ENCODE measurements at regions not wholly inside any gene's neighbourhood (a gene's known extent, or its start where the extent isn't known, plus 50 kb on each side); places are given as distances from the start of the nearest gene placed in this dataset.

DNA sequence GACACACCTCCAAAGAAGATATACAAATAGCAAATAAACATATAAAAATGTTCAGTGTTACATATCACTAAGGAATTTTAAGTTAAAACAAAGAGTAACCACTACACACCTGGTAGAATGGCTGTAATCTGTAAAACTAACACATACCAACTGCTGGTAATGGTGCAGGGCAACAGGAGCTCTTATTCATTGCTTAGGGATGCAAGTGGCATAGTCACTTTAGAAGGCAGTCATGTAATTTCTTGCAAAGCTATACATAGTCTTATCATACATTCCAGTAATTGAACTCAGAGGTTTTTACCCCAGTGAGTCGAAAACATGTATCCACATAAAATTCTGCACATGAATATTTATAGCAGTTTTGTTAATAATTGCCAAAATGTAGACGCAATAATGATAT is 906.8 kb upstream of the CITED2 start:
- no peak for TF ChIP-seq NRF1 (conservative IDR thresholded peaks at IDR 0.05 in 1 of 2, IDR thresholded peaks at IDR 0.05 in 1 of 2)
- no peak for TF ChIP-seq EZH2 (IDR thresholded peaks at IDR 0.05; ENCODE audit: borderline replicate concordance, low read depth, low read length)
- TF ChIP-seq, protein P1, sequence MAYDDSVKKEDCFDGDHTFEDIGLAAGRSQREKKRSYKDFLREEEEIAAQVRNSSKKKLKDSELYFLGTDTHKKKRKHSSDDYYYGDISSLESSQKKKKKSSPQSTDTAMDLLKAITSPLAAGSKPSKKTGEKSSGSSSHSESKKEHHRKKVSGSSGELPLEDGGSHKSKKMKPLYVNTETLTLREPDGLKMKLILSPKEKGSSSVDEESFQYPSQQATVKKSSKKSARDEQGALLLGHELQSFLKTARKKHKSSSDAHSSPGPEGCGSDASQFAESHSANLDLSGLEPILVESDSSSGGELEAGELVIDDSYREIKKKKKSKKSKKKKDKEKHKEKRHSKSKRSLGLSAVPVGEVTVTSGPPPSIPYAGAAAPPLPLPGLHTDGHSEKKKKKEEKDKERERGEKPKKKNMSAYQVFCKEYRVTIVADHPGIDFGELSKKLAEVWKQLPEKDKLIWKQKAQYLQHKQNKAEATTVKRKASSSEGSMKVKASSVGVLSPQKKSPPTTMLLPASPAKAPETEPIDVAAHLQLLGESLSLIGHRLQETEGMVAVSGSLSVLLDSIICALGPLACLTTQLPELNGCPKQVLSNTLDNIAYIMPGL (CRISPR knock-in tag; IDR thresholded peaks at IDR 0.05) = no peak

Data from K562 (cell line).